ENCODE measurements at regions not wholly inside any gene's neighbourhood (a gene's known extent, or its start where the extent isn't known, plus 50 kb on each side); places are given as distances from the start of the nearest gene placed in this dataset.

DNA sequence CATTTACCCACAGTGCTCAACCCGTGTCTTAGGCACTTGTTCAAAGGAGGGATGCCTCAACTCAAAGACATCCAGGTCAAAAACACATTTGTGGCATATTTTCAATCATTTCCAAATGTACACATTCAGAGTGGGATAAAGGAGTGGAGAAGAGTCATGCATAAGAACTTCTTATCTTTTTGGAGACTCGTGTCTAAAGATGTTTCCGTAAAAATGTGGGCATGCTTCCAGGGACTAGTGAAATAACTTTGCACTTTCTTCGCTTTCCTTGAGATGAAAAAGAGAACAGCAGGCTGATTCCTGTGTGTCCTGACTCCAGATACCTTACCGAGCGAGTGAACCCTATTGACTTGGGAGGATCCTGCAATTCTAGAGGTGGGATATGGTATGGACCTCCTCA lies 256.6 kb upstream of the KCNJ16 start:
- H3K27ac ChIP-seq, result no peak overlapping the region
- no peak for DNase-seq
- no peaks in the 10 kb centered on the region for H3K4me1 ChIP-seq
- no peak overlapping the region for H3K4me3 ChIP-seq
- TF ChIP-seq, protein P1, sequence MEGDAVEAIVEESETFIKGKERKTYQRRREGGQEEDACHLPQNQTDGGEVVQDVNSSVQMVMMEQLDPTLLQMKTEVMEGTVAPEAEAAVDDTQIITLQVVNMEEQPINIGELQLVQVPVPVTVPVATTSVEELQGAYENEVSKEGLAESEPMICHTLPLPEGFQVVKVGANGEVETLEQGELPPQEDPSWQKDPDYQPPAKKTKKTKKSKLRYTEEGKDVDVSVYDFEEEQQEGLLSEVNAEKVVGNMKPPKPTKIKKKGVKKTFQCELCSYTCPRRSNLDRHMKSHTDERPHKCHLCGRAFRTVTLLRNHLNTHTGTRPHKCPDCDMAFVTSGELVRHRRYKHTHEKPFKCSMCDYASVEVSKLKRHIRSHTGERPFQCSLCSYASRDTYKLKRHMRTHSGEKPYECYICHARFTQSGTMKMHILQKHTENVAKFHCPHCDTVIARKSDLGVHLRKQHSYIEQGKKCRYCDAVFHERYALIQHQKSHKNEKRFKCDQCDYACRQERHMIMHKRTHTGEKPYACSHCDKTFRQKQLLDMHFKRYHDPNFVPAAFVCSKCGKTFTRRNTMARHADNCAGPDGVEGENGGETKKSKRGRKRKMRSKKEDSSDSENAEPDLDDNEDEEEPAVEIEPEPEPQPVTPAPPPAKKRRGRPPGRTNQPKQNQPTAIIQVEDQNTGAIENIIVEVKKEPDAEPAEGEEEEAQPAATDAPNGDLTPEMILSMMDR (IDR thresholded peaks at IDR 0.05), result no peak
- TF ChIP-seq POLR2A (IDR thresholded peaks at IDR 0.05), result no peak
- 51 to 58% methylated on average over 6 of the region's 6 CpGs for WGBS, 2 donors
- H3K36me3 ChIP-seq (ENCODE audit: low read depth, missing control alignments), result no peaks in the 10 kb centered on the region
- H3K27me3 ChIP-seq, result no peaks in the 10 kb centered on the region
- intact Hi-C loops (cut with DNase I; ENCODE audit: low total_unique reads), result no loop called here
- H3K9me3 ChIP-seq, result no peaks in the 10 kb centered on the region

DNA sequence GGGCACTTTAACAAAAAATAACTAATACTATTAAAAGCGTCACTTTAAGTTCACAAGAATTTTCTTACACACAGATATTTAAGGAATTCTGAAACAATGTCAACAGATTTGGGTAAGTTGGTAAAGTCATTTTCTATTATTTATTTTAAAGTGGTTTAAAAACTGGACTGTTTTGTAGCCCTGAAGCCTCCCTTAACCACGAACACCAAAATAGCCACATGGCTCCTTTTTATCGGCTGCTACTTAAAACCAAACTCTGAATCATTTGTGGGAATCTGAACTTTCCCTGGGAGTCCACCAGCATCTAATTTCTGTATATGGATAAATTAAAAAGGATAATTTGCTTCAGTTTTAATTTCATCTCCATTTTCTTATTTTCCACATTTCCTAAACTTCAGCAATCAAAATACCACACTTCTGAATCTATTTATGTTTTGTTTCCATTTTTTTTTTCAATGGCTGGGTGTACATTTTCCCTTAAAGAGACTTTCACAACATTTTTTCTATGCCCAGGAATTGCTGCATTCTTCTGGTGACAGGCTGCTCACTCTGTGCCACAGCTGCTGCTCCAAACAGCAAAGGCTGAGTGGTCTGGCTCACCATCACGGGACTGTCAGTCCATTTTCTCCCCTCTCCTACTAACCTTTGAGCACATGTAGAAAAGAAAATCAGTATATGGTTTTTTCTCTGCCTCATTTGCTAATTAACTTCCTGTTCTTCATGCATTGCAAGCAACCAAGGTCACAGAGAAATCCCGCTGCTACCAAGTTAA lies 255.5 kb upstream of the KCNJ16 start:
- H3K9me3 ChIP-seq, result no peaks in the 10 kb centered on the region
- TF ChIP-seq POLR2A (IDR thresholded peaks at IDR 0.05), result no peak
- TF ChIP-seq, protein P1 (IDR thresholded peaks at IDR 0.05), result no peak

DNA sequence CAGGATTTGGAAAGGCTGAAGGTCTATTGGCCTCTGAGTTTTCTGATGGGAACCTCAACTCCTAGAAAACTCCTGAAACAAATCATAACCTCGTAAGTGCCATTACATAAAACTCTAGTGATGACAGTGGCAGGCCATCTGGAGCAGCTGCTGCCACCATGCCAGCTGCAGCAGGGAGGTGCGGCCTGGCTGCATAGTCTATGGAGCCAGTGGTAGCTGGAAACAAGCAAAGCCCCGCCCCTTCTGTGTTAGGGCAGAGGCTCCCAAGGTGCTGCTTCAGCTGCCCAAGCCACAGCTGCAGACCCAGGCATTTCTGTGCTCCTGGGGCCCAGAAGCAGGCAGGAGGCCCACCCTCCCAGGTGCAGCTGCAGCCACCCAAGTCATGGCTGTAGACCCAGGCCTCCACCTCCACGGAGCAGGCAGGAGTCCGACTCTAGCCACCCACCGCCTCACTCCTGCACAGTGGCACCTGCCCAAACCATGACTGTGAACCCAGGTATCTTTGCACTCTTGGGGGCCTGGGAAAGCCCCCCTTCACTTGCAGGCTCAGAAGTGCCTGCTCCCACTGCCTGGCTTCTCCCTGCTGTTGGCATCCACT lies 254.1 kb upstream of the KCNJ16 start:
- Histone ChIP-seq H3K27me3 (no peaks in the 10 kb centered on the region), H3K4me3 (no peak overlapping the region), H3K27ac (no peak overlapping the region), H3K4me1 (no peaks in the 10 kb centered on the region), H3K36me3 (ENCODE audit: low read depth, missing control alignments) (no peaks in the 10 kb centered on the region), H3K9me3 (no peaks in the 10 kb centered on the region)
- TF ChIP-seq, protein P1 (IDR thresholded peaks at IDR 0.05), result no peak
- TF ChIP-seq POLR2A (IDR thresholded peaks at IDR 0.05), result no peak
- intact Hi-C loops (cut with DNase I; ENCODE audit: low total_unique reads), result no loop called here
- no peak for DNase-seq
- 88 to 96% methylated on average over 2 to 6 of the region's 6 CpGs for WGBS, 2 donors

More for the DNA sequence above, 255.5 kb upstream of the KCNJ16 start:
- Histone ChIP-seq H3K4me3 (no peak overlapping the region), H3K4me1 (no peaks in the 10 kb centered on the region), H3K36me3 (ENCODE audit: low read depth, missing control alignments) (no peaks in the 10 kb centered on the region), H3K27me3 (no peaks in the 10 kb centered on the region), H3K27ac (no peak overlapping the region)
- WGBS, 2 donors, result 63 to 67% methylated on average over 5 of the region's 5 CpGs
- no peak for DNase-seq
- intact Hi-C loops (cut with DNase I; ENCODE audit: low total_unique reads), result no loop called here

DNA sequence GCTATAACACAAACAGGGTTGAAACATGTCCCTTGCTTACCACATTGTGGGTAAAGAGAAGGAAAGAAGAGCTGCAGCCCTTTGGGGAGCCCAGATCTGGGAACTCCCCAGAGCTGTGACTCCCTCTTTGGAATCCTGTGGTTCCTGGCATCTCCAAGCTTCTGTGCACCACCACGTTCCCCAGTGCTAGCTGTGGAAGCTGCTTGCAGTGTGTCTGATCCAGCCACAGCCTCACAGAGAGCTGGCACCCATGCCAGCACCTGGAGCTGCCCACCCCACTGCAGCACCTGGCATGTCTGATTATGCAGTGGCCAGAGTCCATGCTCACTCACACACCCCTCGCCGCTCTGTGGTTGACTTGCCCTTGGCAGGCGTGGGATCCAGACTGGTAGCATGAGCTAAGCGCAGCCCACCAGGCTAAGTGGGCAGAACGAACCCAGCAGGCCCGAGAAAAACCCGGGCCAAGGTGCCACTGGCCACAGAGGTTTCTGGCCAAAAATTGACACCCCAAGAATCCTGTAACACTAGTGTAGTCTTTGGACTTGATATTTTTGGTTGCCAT lies 252.6 kb upstream of the KCNJ16 start:
- TF ChIP-seq, protein P1 (IDR thresholded peaks at IDR 0.05), result no peak
- no peak for TF ChIP-seq POLR2A (IDR thresholded peaks at IDR 0.05)
- intact Hi-C loops (cut with DNase I; ENCODE audit: low total_unique reads), result no loop called here
- WGBS, 2 donors, result 95% methylated on average over 8 of the region's 8 CpGs
- Histone ChIP-seq H3K36me3 (ENCODE audit: low read depth, missing control alignments) (no peaks in the 10 kb centered on the region), H3K27ac (no peak overlapping the region), H3K9me3 (no peaks in the 10 kb centered on the region), H3K4me1 (no peaks in the 10 kb centered on the region), H3K27me3 (no peaks in the 10 kb centered on the region), H3K4me3 (no peak overlapping the region)
- DNase-seq, result no peak

All from testis (tissue), 2 donors.